T-helper 1 cell treated with Interleukin-12 subunit alpha and Interleukin-12 subunit beta and Interleukin-4 antibody, amounts not matched to agents 30 ng/mL and 1 ng/mL, for 36 hours (primary cell): ENCODE measurements at regions not wholly inside any gene's neighbourhood (a gene's known extent, or its start where the extent isn't known, plus 50 kb on each side); places are given as distances from the start of the nearest gene placed in this dataset.

Source experiments
- intact Hi-C: fragments of 100-400 bp; cut with micrococcal nuclease; formaldehyde crosslinking; loops from one replicate; pipeline ENCODE4 v1.15.1; 2024

GRCh38 chr4:133891011-133891410 lies 310.6 kb downstream of the PABPC4L start:
- intact Hi-C loops, result no loop called here

DNA sequence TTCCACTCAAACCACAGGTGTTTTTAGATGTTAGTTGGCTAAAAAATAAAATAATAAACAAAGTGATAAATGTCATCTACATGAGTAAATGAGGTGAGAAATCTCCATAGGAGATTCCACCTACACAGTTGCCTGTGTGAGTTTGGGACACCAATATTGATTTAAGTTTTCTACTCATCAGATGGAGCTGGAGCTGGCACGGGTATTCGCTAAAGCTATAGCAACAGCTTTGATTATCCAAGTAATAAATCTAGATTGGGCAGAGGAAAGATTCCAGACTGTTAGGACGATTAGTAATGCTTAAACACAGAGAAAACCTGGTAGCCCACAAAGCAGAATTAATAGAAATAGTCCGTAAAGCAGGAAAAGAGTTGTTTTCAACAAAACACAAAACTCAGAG lies 313.9 kb downstream of the PABPC4L start:
- intact Hi-C loops, result no loop called here

DNA sequence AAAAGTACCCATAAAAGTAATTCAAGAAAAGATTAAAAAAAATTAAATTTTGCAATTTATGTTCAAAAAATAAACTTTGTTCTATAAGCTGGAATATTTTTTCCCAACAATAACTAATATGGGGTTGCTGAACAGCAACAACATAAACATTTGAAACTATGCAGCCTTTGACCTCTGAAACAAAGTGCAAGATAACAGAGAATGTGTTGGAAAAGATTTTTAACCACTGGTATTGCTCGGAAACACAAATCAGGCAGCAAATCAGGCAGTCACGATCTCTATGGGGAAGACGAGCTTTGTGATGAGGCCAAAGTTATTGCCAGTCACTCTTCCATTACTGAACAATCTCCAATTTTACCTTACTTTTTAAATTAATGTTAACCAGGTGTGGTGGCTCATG lies 332.1 kb downstream of the PABPC4L start:
- intact Hi-C loops, result no loop called here

- intact Hi-C loops, result no loop called here
These were observed 332.7 kb downstream of the PABPC4L start for GRCh38 chr4:133868856-133869255.

DNA sequence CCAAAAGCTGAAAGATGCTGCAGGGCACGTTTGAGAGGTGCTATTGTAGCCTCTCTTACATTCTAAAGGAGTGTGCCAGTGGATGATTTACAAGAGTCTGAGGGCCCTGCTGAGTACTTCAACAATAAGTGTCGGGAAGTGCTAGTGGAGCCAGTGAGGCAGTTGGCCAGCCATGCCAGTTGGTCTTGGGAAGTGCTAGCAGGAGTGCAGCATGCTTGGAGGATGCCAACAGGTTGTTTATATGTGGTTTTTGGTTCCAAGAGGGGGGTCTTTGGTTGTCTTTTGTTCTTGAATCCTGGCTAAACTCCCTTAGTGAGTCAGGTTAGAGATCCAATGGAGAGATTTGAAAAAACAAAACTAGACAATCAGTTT lies 335.3 kb downstream of the PABPC4L start:
- intact Hi-C loops, result no loop called here

- intact Hi-C loops, result no loop called here
These were observed 335.8 kb downstream of the PABPC4L start for GRCh38 chr4:133865612-133866327.

GRCh38 chr4:133863153-133863552 lies 338.4 kb downstream of the PABPC4L start:
- intact Hi-C loops, result no loop called here

- intact Hi-C loops, result no loop called here
These were observed 344.7 kb downstream of the PABPC4L start for GRCh38 chr4:133856731-133857355.

GRCh38 chr4:133855001-133855400 lies 346.6 kb downstream of the PABPC4L start:
- intact Hi-C loops, result no loop called here

GRCh38 chr4:133839326-133839725 lies 362.3 kb downstream of the PABPC4L start:
- intact Hi-C loops, result no loop called here

- intact Hi-C loops, result no loop called here
These were observed 378.4 kb downstream of the PABPC4L start for GRCh38 chr4:133823177-133823576.

DNA sequence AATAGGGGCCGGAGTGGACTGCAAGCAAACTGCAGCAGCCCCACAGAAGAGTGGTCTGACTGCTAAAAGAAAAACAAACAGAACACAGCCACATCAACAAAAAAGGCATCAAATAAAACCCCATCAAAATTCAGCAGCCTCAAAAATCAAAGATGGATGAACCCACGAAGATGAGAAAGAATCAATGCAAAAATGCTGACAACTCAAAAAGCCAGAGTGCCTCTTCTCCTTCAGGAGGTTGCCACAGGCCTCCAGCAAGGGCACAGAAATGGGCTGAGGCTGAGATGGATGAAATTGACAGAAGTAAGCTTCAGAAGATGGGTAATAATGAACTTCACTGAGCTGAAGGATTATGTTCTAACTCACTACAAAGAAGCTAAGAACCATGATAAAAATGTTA lies 388.6 kb downstream of the PABPC4L start:
- intact Hi-C loops, result no loop called here

DNA sequence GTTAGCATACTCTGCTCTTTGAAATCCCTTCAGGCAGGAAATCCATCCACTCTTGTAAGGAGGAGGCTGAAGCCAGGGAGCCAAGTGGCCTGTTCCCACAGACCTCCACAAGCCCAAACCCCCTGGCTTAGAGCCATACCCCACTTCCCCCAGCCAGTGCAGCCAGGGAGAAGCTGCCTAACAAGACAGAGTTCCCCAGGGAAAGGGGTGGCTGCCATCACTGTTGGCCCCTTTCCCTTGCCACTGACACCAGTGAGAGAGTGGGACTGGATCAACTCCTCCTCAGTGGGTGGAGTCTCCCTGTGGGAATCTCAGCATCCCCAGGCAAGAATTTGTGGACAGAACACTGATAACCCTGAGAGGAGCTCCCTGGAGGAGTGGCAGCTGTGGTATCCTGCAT lies 389.4 kb downstream of the PABPC4L start:
- intact Hi-C loops, result no loop called here

- intact Hi-C loops, result no loop called here
These were observed 393.4 kb downstream of the PABPC4L start for GRCh38 chr4:133808151-133808550.

DNA sequence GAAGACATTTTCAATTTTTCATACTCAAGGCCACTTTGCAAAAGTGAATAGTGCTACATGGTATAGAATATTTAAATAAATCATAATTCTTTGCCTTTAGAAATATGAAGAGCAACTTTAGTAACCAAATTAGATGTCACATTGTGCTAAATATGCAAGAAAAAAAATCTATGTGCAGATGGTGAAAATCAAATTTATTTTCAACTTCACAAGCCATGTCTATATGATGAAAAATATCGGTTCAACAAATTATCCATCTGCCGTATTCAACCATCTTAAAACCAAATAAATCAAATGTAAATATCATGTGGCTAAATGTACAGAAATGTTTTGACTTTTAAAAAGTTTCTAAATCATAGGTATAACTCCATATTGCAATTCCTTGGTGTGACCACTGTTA lies 398.2 kb downstream of the PABPC4L start:
- intact Hi-C loops, result no loop called here

DNA sequence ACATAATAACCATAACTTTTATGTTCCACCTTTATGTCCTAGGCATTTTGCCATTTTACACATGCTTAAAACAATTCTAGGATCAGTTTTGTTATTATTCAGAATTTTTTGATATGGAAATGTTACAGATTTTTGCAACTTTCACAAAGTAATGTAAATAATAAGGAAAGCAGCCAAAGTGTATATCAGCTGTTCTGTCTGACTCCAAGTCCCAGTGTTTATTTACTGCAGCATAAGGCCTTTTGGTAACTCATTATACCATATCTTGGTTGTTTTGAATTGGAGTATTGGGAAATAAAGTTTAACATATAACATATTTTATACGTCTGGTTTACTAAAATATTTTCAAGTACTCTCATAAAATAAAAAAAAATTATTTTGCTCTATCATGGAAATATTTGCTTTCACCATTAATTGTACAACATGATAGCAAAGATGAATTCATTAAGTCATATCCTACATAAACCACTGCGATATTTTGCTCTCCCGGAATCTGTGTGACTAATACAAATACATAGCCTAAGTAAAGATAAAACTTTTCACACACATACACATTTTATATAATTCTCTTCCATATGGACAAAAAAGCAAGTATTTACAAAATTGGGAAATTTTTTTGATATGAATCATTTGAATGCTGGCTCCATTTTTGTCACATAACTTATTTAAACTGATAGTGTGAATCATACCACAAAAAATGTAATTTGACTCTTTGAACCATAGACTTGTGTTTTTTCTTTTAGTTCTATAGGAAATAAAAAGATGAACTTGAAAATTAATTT lies 399.0 kb downstream of the PABPC4L start:
- intact Hi-C loops, result no loop called here

GRCh38 chr4:133801883-133802282 lies 399.7 kb downstream of the PABPC4L start:
- intact Hi-C loops, result no loop called here

DNA sequence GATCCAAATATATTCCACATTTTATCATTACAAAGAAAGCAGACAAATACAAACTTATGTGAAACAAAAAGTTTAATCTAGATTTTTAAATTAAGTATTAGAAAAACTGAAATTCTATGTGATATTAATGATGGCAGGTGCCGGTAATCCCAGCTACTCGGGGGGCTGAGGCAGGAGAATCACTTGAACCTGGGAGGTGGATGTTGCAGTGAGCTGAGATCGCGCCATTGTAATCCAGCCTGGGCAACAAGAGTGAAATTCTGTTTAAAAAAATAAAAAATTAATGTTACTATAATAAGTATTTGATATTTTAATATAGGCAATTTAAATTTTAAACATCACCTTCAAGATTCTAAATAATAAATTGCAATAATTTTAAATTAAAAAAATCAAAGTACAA lies 400.6 kb downstream of the PABPC4L start:
- intact Hi-C loops, result no loop called here

GRCh38 chr4:133799717-133800315 lies 401.8 kb downstream of the PABPC4L start:
- intact Hi-C loops, result no loop called here

DNA sequence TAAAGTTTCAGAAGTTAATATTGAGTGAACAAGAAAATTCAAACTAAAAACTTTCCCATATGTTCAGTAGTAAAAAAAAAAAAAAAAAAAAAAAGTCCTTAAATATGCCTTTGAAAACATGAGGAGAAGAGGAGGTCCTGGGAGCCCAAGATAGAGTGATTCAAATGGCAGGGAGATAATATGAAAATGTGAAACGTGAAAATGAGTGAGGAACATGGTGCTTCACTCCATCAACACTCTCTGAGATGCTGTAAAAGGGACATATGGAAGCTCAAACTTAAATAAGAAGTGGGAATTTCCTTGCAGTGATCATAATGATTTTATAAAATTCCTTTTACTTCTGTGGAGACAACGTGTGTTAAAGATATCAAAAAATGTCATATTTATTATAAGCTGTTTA lies 423.9 kb downstream of the PABPC4L start:
- intact Hi-C loops, result no loop called here

DNA sequence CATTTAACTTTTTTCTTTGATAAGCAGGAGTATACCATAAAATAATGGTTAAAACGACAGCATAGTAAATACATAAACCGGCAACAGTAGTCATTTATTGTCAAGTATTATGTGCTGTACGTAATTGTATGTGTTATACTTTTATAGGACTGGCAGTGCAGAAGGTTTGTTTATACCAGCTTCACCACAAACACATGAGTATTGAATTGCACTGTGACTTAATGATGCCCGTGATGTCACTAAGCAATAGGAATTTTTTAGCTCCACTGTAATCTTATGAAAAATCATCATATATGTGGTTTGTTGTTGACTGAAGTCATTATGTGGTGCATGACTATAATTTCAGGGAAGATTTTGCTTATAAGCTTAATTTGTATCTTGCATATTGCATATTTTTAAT lies 424.6 kb downstream of the PABPC4L start:
- intact Hi-C loops, result no loop called here

DNA sequence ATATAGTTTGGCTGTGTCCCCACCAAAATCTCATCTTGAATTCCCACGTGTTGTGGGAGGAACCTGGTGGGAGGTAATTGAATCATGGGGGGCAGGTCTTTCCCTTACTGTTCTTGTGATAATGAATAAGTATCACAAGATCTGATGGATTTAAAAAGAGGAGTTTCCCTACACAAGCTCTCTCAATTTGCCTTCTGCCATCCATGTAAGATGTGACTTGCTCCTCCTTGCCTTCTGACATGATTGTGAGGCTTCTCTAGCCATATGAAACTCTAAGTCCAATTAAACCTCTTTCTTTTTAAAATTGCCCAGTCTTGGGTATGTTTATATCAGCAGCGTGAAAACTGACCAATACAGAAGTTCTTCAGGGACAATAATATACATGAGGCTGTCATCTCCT lies 425.1 kb downstream of the PABPC4L start:
- intact Hi-C loops, result no loop called here
